ENCODE measurements at regions not wholly inside any gene's neighbourhood (a gene's known extent, or its start where the extent isn't known, plus 50 kb on each side); places are given as distances from the start of the nearest gene placed in this dataset.

DNA sequence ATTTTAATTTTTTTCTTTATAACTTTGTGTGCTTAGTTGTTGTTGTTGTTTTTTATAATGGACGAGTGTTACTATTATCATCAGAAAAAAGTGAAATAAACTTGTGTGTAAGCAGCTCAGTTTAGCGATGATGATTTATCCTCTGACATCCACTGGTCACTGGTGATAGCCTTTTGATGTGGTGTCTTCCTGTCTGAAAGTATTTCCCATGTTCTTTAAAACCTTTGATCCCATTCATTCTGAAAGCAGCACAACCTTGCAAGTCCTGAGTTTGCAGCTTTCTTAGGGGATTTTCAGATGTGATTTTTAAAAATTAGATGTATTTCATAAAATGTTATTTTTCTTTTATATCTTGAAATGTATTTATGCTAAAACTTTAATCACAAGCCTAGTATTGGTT, 85.9 kb upstream of the ZPLD1 start:
- H3K27me3 ChIP-seq (ENCODE audit: control insufficient read depth in 1 of 2, insufficient read depth in 1 of 2, low read length in 2 of 2), result no peaks in the 10 kb centered on the region
- no peak overlapping the region for H2BK5ac ChIP-seq (ENCODE audit: low read depth, low read length, poor library complexity, severe bottlenecking)
- H4K91ac ChIP-seq (ENCODE audit: low read length), result no peak overlapping the region
- no peak overlapping the region for H2BK120ac ChIP-seq (ENCODE audit: low read depth, low read length)
- H3K36me3 ChIP-seq (ENCODE audit: control insufficient read depth in 1 of 2, insufficient read depth in 2 of 2, low read depth in 1 of 2, low read length in 2 of 2), result no peaks in the 10 kb centered on the region
- H2BK12ac ChIP-seq (ENCODE audit: low read length in 2 of 2), result no peak overlapping the region
- no peak overlapping the region for H3K4me2 ChIP-seq (ENCODE audit: low read length, poor library complexity, severe bottlenecking)
- no peak overlapping the region for H3K27ac ChIP-seq (ENCODE audit: low read length, poor library complexity, severe bottlenecking)
- H2AK5ac ChIP-seq (ENCODE audit: low read length, severe bottlenecking), result no peak overlapping the region
- H3K4me3 ChIP-seq (ENCODE audit: insufficient read depth in 1 of 2, low read depth in 1 of 2, low read length in 2 of 2), result no peak overlapping the region
- H2AFZ ChIP-seq (ENCODE audit: low read depth, low read length), result no peak overlapping the region
- WGBS, result 81% methylated on average over 2 of the region's 2 CpGs
- no peaks in the 10 kb centered on the region for H3K79me1 ChIP-seq (replicated peaks; ENCODE audit: low read length, poor library complexity, severe bottlenecking)
- H3K9ac ChIP-seq (ENCODE audit: low read length), result no peak overlapping the region
- H3K4me1 ChIP-seq (ENCODE audit: control insufficient read depth, insufficient read depth, low read depth, low read length), result no peaks in the 10 kb centered on the region
- H3K23ac ChIP-seq (ENCODE audit: low read length in 2 of 2), result no peak overlapping the region
- H3K18ac ChIP-seq (ENCODE audit: low read depth in 1 of 2, low read length in 2 of 2), result no peak overlapping the region
- no peak for DNase-seq
- H2BK15ac ChIP-seq (ENCODE audit: low read depth, poor library complexity, severe bottlenecking), result no peak overlapping the region
- H3K9me3 ChIP-seq (ENCODE audit: control insufficient read depth, low read length), result no peaks in the 10 kb centered on the region
- no peak overlapping the region for H3K4ac ChIP-seq (ENCODE audit: low read depth in 1 of 2, low read length in 2 of 2)
- H4K8ac ChIP-seq (ENCODE audit: low read length), result no peak overlapping the region
- H3K14ac ChIP-seq (ENCODE audit: low read length in 2 of 2), result no peak overlapping the region

- Histone ChIP-seq H3K4me3 (ENCODE audit: insufficient read depth in 1 of 2, low read depth in 1 of 2, low read length in 2 of 2) (no peak overlapping the region), H2AK5ac (ENCODE audit: low read length, severe bottlenecking) (no peak overlapping the region), H2BK15ac (ENCODE audit: low read depth, poor library complexity, severe bottlenecking) (no peak overlapping the region), H2BK5ac (ENCODE audit: low read depth, low read length, poor library complexity, severe bottlenecking) (no peak overlapping the region), H4K8ac (ENCODE audit: low read length) (no peak overlapping the region), H3K79me1 (replicated peaks; ENCODE audit: low read length, poor library complexity, severe bottlenecking) (no peaks in the 10 kb centered on the region), H3K27ac (ENCODE audit: low read length, poor library complexity, severe bottlenecking) (no peak overlapping the region), H3K36me3 (ENCODE audit: control insufficient read depth in 1 of 2, insufficient read depth in 2 of 2, low read depth in 1 of 2, low read length in 2 of 2) (no peaks in the 10 kb centered on the region), H2AFZ (ENCODE audit: low read depth, low read length) (no peak overlapping the region), H3K27me3 (ENCODE audit: control insufficient read depth in 1 of 2, insufficient read depth in 1 of 2, low read length in 2 of 2) (no peaks in the 10 kb centered on the region), H3K9me3 (ENCODE audit: control insufficient read depth, low read length) (no peaks in the 10 kb centered on the region), H3K14ac (ENCODE audit: low read length in 2 of 2) (no peak overlapping the region), H3K4me1 (ENCODE audit: control insufficient read depth, insufficient read depth, low read depth, low read length) (no peaks in the 10 kb centered on the region), H3K23ac (ENCODE audit: low read length in 2 of 2) (no peak overlapping the region), H3K18ac (ENCODE audit: low read depth in 1 of 2, low read length in 2 of 2) (no peak overlapping the region), H3K4me2 (ENCODE audit: low read length, poor library complexity, severe bottlenecking) (no peak overlapping the region), H4K91ac (ENCODE audit: low read length) (no peak overlapping the region), H3K4ac (ENCODE audit: low read depth in 1 of 2, low read length in 2 of 2) (no peak overlapping the region), H2BK12ac (ENCODE audit: low read length in 2 of 2) (no peak overlapping the region), H3K9ac (ENCODE audit: low read length) (no peak overlapping the region), H2BK120ac (ENCODE audit: low read depth, low read length) (no peak overlapping the region)
- WGBS, result 96% methylated on average over 4 of the region's 4 CpGs
- no peak for DNase-seq
Observed at GRCh38 chr3:102353148-102353547, 81.7 kb upstream of the ZPLD1 start.

DNA sequence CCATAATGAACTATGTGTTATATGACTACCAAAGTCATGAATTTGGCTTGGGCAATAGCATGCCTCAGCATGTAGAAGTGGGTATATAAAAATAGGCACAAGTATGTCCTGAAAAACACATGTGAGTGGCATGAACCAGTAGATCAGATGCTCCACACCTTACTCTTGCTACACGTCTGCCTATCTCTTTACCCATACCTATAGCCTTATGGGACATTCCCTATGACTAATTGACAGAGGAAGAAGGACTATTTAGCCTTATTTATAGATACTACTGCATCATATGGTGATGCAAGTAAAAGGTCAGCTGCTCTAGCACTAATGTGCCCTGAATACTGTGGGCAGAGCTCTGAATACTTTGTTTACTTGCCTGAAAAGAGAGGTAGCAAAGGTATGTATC, 81.0 kb upstream of the ZPLD1 start:
- H3K79me1 ChIP-seq (replicated peaks; ENCODE audit: low read length, poor library complexity, severe bottlenecking), result no peaks in the 10 kb centered on the region
- WGBS, result no CpG with 5 or more reads among the region's 1 CpG
- no peaks in the 10 kb centered on the region for H3K4me1 ChIP-seq (ENCODE audit: control insufficient read depth, insufficient read depth, low read depth, low read length)

DNA sequence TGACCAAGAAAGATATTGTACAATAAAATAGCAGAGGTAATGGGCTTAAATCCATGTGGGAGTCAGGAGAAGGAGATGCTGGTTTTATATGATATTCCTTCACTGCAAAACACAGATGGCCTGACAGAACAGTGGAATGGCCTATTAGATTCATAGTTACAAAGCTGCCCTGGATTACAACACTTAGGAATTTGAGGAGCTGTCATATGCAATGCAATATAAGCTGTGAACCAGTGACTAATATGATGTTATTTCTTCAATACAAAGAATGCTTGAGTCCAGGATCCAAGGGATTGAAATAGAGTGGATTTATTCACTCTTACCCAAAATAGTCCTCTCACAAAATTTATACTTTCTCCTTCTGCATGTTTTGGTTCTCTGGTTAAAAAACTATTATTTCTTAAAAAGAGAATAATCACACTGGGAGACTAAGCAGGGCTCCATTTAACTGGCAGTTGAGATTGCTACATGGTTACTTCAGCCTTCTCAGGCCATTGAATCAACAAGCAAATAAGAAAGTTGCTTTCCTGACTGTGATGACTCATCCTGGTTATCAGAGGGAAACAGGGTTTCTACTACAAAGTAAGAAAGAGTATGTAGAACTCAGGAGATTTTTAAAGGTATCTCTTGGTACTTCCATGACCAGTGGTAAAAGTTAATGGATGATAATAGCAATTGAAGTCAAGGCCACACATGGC, 79.8 kb upstream of the ZPLD1 start:
- Histone ChIP-seq H3K4me3 (ENCODE audit: insufficient read depth in 1 of 2, low read depth in 1 of 2, low read length in 2 of 2) (no peak overlapping the region), H4K8ac (ENCODE audit: low read length) (no peak overlapping the region), H2BK15ac (ENCODE audit: low read depth, poor library complexity, severe bottlenecking) (no peak overlapping the region), H3K27me3 (ENCODE audit: control insufficient read depth in 1 of 2, insufficient read depth in 1 of 2, low read length in 2 of 2) (no peaks in the 10 kb centered on the region), H2BK5ac (ENCODE audit: low read depth, low read length, poor library complexity, severe bottlenecking) (no peak overlapping the region), H2BK120ac (ENCODE audit: low read depth, low read length) (no peak overlapping the region), H2AK5ac (ENCODE audit: low read length, severe bottlenecking) (no peak overlapping the region), H3K9me3 (ENCODE audit: control insufficient read depth, low read length) (no peaks in the 10 kb centered on the region), H3K23ac (ENCODE audit: low read length in 2 of 2) (no peak overlapping the region), H4K91ac (ENCODE audit: low read length) (no peak overlapping the region), H3K4me1 (ENCODE audit: control insufficient read depth, insufficient read depth, low read depth, low read length) (no peaks in the 10 kb centered on the region), H3K36me3 (ENCODE audit: control insufficient read depth in 1 of 2, insufficient read depth in 2 of 2, low read depth in 1 of 2, low read length in 2 of 2) (no peaks in the 10 kb centered on the region), H3K79me1 (replicated peaks; ENCODE audit: low read length, poor library complexity, severe bottlenecking) (no peaks in the 10 kb centered on the region), H2BK12ac (ENCODE audit: low read length in 2 of 2) (no peak overlapping the region), H2AFZ (ENCODE audit: low read depth, low read length) (no peak overlapping the region), H3K14ac (ENCODE audit: low read length in 2 of 2) (no peak overlapping the region), H3K27ac (ENCODE audit: low read length, poor library complexity, severe bottlenecking) (peak overlapping the region; percentile 1), H3K9ac (ENCODE audit: low read length) (no peak overlapping the region), H3K4ac (ENCODE audit: low read depth in 1 of 2, low read length in 2 of 2) (no peak overlapping the region), H3K18ac (ENCODE audit: low read depth in 1 of 2, low read length in 2 of 2) (no peak overlapping the region), H3K4me2 (ENCODE audit: low read length, poor library complexity, severe bottlenecking) (no peak overlapping the region)
- DNase-seq, result peak; percentile 74

More for the DNA sequence above, 81.0 kb upstream of the ZPLD1 start:
- H3K4me2 ChIP-seq (ENCODE audit: low read length, poor library complexity, severe bottlenecking), result no peak overlapping the region
- H2BK120ac ChIP-seq (ENCODE audit: low read depth, low read length), result no peak overlapping the region
- no peak for DNase-seq
- H3K23ac ChIP-seq (ENCODE audit: low read length in 2 of 2), result no peak overlapping the region
- H3K9ac ChIP-seq (ENCODE audit: low read length), result no peak overlapping the region
- H3K18ac ChIP-seq (ENCODE audit: low read depth in 1 of 2, low read length in 2 of 2), result no peak overlapping the region
- H2AFZ ChIP-seq (ENCODE audit: low read depth, low read length), result no peak overlapping the region
- H3K14ac ChIP-seq (ENCODE audit: low read length in 2 of 2), result no peak overlapping the region
- no peak overlapping the region for H4K91ac ChIP-seq (ENCODE audit: low read length)
- H3K27ac ChIP-seq (ENCODE audit: low read length, poor library complexity, severe bottlenecking), result no peak overlapping the region
- H2BK5ac ChIP-seq (ENCODE audit: low read depth, low read length, poor library complexity, severe bottlenecking), result no peak overlapping the region
- no peak overlapping the region for H3K4me3 ChIP-seq (ENCODE audit: insufficient read depth in 1 of 2, low read depth in 1 of 2, low read length in 2 of 2)
- no peaks in the 10 kb centered on the region for H3K27me3 ChIP-seq (ENCODE audit: control insufficient read depth in 1 of 2, insufficient read depth in 1 of 2, low read length in 2 of 2)
- no peak overlapping the region for H2AK5ac ChIP-seq (ENCODE audit: low read length, severe bottlenecking)
- H3K36me3 ChIP-seq (ENCODE audit: control insufficient read depth in 1 of 2, insufficient read depth in 2 of 2, low read depth in 1 of 2, low read length in 2 of 2), result no peaks in the 10 kb centered on the region
- H3K9me3 ChIP-seq (ENCODE audit: control insufficient read depth, low read length), result no peaks in the 10 kb centered on the region
- no peak overlapping the region for H3K4ac ChIP-seq (ENCODE audit: low read depth in 1 of 2, low read length in 2 of 2)
- H2BK12ac ChIP-seq (ENCODE audit: low read length in 2 of 2), result no peak overlapping the region
- no peak overlapping the region for H2BK15ac ChIP-seq (ENCODE audit: low read depth, poor library complexity, severe bottlenecking)
- H4K8ac ChIP-seq (ENCODE audit: low read length), result no peak overlapping the region

Data from mesenchymal stem cell (in vitro differentiated cells and primary cell).